Suprapubic skin (tissue), 4 donors: ENCODE measurements at regions not wholly inside any gene's neighbourhood (a gene's known extent, or its start where the extent isn't known, plus 50 kb on each side); places are given as distances from the start of the nearest gene placed in this dataset.

Experiments
- EP300 ChIP-seq: sonication (generic); formaldehyde crosslinking; IDR thresholded peaks from one replicate; pipeline ENCODE4 v1.6.1; 2017; ENCODE audit warnings: antibody characterized with exemption
- POLR2A ChIP-seq, 2 donors: fragments of 450-650 bp; IDR thresholded peaks; one replicate each; pipeline ENCODE4 v1.6.1; 2017; ENCODE audit warnings: antibody characterized with exemption in 2 of 2, mild to moderate bottlenecking in 2 of 2, moderate library complexity in 2 of 2
- POLR2AphosphoS5 ChIP-seq, 3 donors: sonication (generic); formaldehyde crosslinking; IDR thresholded peaks; one replicate each; pipeline ENCODE4 v1.6.1; 2017; ENCODE audit warnings: antibody characterized with exemption in 3 of 3
- TF ChIP-seq, protein P1 (sequence below), 2 donors: fragments of 200-600 bp in 1 of 2; fragments of 450-650 bp in 1 of 2; sonication (generic) in 1 of 2; IDR thresholded peaks; one replicate each; pipeline ENCODE4 v1.5.1; 2016 to 2019; ENCODE audit warnings: antibody characterized with exemption in 2 of 2, mild to moderate bottlenecking in 1 of 2, moderate library complexity in 1 of 2

DNA sequence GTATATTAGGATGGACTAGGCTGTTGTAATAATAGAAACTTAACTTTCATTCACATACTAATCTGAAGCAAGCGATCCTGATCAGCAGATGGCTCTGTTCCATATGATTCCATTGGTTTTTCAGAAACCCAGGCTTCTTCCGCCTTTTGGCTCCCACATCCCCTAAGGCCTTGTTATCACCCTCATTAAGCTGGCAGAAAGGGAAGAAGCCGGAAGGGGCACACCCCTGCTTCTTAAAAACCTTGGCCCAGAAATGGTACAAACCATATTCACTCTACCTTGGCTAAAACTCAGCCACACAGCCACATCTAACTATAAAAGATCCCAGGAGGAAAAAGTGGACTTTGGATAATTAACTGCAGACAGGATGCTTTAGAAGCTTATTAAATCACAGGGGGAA, 329.2 kb downstream of the PCNX1 start:
- TF ChIP-seq, protein P1, sequence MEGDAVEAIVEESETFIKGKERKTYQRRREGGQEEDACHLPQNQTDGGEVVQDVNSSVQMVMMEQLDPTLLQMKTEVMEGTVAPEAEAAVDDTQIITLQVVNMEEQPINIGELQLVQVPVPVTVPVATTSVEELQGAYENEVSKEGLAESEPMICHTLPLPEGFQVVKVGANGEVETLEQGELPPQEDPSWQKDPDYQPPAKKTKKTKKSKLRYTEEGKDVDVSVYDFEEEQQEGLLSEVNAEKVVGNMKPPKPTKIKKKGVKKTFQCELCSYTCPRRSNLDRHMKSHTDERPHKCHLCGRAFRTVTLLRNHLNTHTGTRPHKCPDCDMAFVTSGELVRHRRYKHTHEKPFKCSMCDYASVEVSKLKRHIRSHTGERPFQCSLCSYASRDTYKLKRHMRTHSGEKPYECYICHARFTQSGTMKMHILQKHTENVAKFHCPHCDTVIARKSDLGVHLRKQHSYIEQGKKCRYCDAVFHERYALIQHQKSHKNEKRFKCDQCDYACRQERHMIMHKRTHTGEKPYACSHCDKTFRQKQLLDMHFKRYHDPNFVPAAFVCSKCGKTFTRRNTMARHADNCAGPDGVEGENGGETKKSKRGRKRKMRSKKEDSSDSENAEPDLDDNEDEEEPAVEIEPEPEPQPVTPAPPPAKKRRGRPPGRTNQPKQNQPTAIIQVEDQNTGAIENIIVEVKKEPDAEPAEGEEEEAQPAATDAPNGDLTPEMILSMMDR (IDR thresholded peaks at IDR 0.05) = no peak
- TF ChIP-seq POLR2AphosphoS5 (IDR thresholded peaks at IDR 0.05) (no peak), POLR2A (IDR thresholded peaks at IDR 0.05) (no peak), EP300 (no peak)
